Activated naive CD4-positive, alpha-beta T cell treated with anti-CD3 and anti-CD28 coated beads, Interleukin-2, amount 50 U/mL, for 72 hours (primary cell): ENCODE measurements at regions not wholly inside any gene's neighbourhood (a gene's known extent, or its start where the extent isn't known, plus 50 kb on each side); places are given as distances from the start of the nearest gene placed in this dataset.

Source experiments
- ATAC-seq, 2 donors: fragments of 150-1000 bp; cut with Tn5 transposase; 2 replicates each; pipeline ENCODE4 v1.10.0; 2021; ENCODE audit warnings: mild to moderate bottlenecking in 2 of 2, moderate library complexity in 2 of 2
- DNase-seq, 2 donors: peaks; one replicate each; pipeline ENCODE4 v3.0.0; 2021 to 2022; ENCODE audit warnings: low spot score in 2 of 2
- H3K27ac Mint-ChIP-seq, 2 donors: one replicate each; pipeline ENCODE4 v1.8.0; 2022; ENCODE audit warnings: mild to moderate bottlenecking in 2 of 2, mixed read lengths in 2 of 2
- H3K36me3 Mint-ChIP-seq, 2 donors: one replicate each; pipeline ENCODE4 v1.8.0; 2022; ENCODE audit warnings: mixed read lengths in 2 of 2
- H3K9me3 Mint-ChIP-seq, 2 donors: one replicate each; pipeline ENCODE4 v1.8.0; 2022; ENCODE audit warnings: mixed read lengths in 2 of 2

- H3K9me3 Mint-ChIP-seq, result peaks cover 0 to 21% of the 10 kb centered on the region in 2 donors
- no peak overlapping the region for H3K27ac Mint-ChIP-seq
- DNase-seq, result peak in 1 of 2 donors; percentile 12
- peak; percentile 64 to 95 for ATAC-seq
- H3K36me3 Mint-ChIP-seq, result peaks cover 7% of the 10 kb centered on the region in 2 donors
Measured at GRCh38 chr9:14560194-14560593, 133.0 kb downstream of the ZDHHC21 start.

GRCh38 chr9:14554886-14555285 lies 138.3 kb downstream of the ZDHHC21 start:
- DNase-seq (no peak), ATAC-seq (no peak)
- H3K27ac Mint-ChIP-seq, result no peak overlapping the region

GRCh38 chr9:14547245-14548060 lies 145.8 kb downstream of the ZDHHC21 start:
- no peak for ATAC-seq
- H3K36me3 Mint-ChIP-seq, result no peaks in the 10 kb centered on the region
- DNase-seq, result no peak

More at GRCh38 chr9:14554886-14555285, 138.3 kb downstream of the ZDHHC21 start:
- H3K9me3 Mint-ChIP-seq, result peaks cover 0 to 17% of the 10 kb centered on the region in 2 donors
- peaks cover 7% of the 10 kb centered on the region in 2 donors for H3K36me3 Mint-ChIP-seq

GRCh38 chr9:14546693-14547092 lies 146.5 kb downstream of the ZDHHC21 start:
- no peak for DNase-seq
- Mint-ChIP-seq H3K27ac (no peak overlapping the region), H3K9me3 (peaks cover 0 to 5% of the 10 kb centered on the region in 2 donors), H3K36me3 (no peaks in the 10 kb centered on the region)
- no peak for ATAC-seq

More at GRCh38 chr9:14547245-14548060, 145.8 kb downstream of the ZDHHC21 start:
- Mint-ChIP-seq H3K9me3 (peaks cover 0 to 5% of the 10 kb centered on the region in 2 donors), H3K27ac (no peak overlapping the region)

DNA sequence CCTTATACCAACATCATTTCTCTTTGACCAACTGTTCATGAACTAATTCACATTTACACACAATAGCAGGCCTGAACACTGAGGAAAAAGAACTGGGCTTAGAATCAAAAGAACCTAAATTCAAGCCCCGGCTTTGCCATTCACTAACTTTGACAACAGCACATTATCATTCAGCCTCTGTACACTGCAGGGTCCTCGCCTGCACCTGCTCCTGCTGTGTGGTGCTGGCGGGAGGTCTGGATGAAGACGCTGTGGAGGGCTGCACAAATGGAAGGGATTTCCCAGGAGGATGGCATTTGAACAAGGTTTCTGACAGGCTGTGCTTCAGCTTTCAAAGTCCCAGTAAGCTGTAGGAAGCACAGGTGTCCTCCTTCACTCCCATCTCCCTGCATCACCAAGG lies 151.2 kb downstream of the ZDHHC21 start:
- no peak overlapping the region for H3K27ac Mint-ChIP-seq
- H3K36me3 Mint-ChIP-seq, result no peaks in the 10 kb centered on the region
- H3K9me3 Mint-ChIP-seq, result peaks cover 0 to 5% of the 10 kb centered on the region in 2 donors
- ATAC-seq (no peak), DNase-seq (no peak)

- Mint-ChIP-seq H3K9me3 (peaks cover 0 to 5% of the 10 kb centered on the region in 2 donors), H3K27ac (no peak overlapping the region), H3K36me3 (no peaks in the 10 kb centered on the region)
- no peak for ATAC-seq
- no peak for DNase-seq
Measured at GRCh38 chr9:14538526-14538925, 154.7 kb downstream of the ZDHHC21 start.

DNA sequence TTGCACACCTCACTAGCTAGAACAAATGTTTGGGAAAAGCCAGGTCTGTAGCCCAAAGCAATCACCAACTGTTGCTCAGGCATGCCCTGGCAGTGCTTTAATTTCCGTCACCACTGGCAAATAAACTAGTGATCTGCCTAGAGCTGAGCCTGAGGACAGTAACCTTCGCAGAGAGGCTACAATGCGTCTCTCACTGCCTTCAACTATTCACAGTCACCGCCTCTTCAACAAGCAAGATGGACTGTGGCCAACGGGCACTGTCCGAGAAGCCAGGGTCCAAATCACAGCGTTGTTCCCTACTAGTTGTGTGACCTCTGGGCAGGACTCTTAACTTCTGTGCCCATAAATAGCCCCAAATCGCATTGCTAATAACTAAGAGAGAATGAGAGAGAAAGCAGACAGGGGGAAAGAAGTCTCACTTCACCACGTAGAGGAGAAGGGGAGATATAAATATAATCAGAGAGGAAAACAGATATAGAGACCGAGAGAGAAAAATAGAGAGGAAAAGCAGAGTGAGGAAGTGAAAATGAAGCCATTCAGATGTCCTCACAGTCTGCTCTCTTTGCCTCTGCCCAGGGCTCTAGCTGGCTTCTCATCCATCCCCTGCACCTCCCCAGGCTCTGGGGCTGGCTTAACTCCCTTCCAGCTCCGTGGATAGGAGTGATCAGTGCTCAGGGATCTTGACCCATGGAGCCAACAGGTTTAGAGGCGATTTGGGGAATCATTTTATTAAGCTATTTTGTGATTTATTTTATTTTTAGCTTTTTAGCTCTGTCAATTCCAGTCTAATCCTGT lies 157.9 kb downstream of the ZDHHC21 start:
- DNase-seq (no peak), ATAC-seq (no peak)
- Mint-ChIP-seq H3K9me3 (no peaks in the 10 kb centered on the region), H3K27ac (no peak overlapping the region), H3K36me3 (no peaks in the 10 kb centered on the region)

- Mint-ChIP-seq H3K36me3 (no peaks in the 10 kb centered on the region), H3K27ac (no peak overlapping the region), H3K9me3 (no peaks in the 10 kb centered on the region)
- no peak for ATAC-seq
- DNase-seq, result no peak
Measured at GRCh38 chr9:14533867-14534640, 159.2 kb downstream of the ZDHHC21 start.

DNA sequence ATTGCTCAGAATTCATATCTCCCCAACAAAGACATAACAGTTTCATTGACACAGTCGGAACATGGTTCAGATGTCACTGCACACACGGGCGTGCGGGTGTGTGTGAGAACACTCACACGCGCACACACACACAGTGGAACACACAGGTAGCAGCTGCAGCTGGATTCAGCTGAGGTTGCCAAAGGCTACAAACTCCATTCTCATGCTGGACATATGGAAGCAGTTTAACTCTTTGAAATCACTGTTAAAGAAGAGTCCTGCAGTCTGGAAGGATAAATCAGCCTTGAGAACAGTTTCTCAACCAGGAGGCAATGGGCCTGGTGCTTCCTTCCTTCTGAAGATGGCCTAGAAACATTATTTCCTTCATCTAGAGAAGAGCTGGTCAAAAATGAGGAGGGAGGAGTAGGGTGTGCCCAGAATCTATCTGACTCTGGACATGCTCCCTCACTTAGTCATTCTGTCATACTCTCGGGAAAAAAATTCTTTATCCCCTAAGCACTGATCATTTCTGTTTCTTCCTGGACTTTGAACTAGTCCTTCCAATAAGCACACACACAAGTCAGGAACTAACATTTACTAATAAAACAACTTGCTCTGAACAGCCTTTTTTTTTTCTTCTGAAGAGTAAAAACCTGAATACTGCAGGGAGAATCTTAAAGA lies 160.6 kb downstream of the ZDHHC21 start:
- no peaks in the 10 kb centered on the region for H3K9me3 Mint-ChIP-seq
- ATAC-seq (no peak), DNase-seq (no peak)

DNA sequence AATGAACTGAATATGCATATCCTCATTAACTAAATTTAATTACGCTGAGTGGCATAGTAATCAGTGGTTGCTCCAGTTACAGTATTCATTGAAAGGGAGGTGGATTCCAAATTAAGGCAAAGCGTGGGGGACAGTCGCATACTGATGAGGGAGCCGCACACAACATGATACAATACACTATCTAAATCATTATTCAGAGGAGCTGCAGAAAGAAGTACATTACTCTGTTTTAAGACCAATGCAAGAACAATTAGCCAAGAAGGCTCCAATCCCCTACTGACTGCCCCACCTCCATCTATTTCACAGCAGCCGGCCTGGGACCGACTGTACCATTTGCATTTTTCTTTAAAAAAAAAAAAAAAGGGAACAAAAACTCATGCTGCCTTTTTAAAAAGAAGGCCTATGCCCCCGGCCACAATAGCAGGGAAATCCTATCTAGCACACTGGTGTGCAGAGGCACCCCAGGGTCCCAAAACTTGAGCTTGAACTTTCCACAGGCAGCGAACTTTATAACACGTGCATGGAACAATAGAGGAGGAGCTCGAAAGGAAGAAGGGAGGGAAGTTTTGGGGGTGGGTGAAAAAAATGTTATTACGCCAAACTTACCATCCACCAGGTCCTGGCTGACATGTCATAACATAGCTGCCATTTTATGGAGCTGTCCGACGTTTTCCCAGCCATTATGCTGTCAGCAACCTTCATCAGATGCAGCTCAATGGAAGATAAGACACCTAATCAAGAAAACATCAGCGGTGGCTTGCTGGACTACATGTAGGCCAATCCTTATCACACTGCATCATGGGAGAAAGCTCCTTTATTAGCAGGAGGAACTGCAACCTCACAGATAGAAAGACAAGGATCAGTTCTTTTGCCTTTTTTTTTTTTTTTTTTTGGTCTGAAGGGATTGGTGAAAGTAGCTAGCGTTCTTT lies 161.6 kb downstream of the ZDHHC21 start:
- DNase-seq, result no peak
- ATAC-seq, result no peak
- Mint-ChIP-seq H3K27ac (no peak overlapping the region), H3K9me3 (no peaks in the 10 kb centered on the region), H3K36me3 (no peaks in the 10 kb centered on the region)

More for the DNA sequence above, 160.6 kb downstream of the ZDHHC21 start:
- no peaks in the 10 kb centered on the region for H3K36me3 Mint-ChIP-seq
- no peak overlapping the region for H3K27ac Mint-ChIP-seq

GRCh38 chr9:14530841-14531240 lies 162.4 kb downstream of the ZDHHC21 start:
- Mint-ChIP-seq H3K27ac (no peak overlapping the region), H3K9me3 (no peaks in the 10 kb centered on the region), H3K36me3 (no peaks in the 10 kb centered on the region)
- ATAC-seq (no peak), DNase-seq (no peak)

GRCh38 chr9:14530366-14530765 lies 162.9 kb downstream of the ZDHHC21 start:
- Mint-ChIP-seq H3K36me3 (no peaks in the 10 kb centered on the region), H3K9me3 (no peaks in the 10 kb centered on the region), H3K27ac (no peak overlapping the region)
- DNase-seq (no peak), ATAC-seq (no peak)

DNA sequence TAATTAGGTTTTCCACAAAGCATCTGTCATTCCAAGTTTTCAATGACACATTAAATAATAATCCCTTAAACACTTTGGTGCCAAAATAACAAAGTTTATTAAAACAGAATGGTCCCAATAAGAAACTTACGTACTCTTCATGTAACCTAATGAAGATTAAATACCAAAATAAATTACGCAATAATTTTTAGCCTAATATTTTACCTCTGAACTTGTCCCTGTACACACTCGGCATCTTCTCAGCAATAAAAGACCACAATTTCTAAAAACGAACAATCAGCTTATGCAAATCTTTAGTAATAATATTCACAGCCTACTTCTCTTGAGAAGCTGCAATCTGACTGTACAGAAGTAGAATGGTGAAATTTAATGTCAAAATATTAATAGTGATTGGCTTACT lies 163.6 kb downstream of the ZDHHC21 start:
- Mint-ChIP-seq H3K36me3 (no peaks in the 10 kb centered on the region), H3K9me3 (no peaks in the 10 kb centered on the region), H3K27ac (no peak overlapping the region)
- no peak for DNase-seq
- ATAC-seq, result no peak

- no peaks in the 10 kb centered on the region for H3K9me3 Mint-ChIP-seq
- H3K36me3 Mint-ChIP-seq, result no peaks in the 10 kb centered on the region
- H3K27ac Mint-ChIP-seq, result no peak overlapping the region
- ATAC-seq (no peak), DNase-seq (no peak)
Measured at GRCh38 chr9:14529054-14529453, 164.2 kb downstream of the ZDHHC21 start.

DNA sequence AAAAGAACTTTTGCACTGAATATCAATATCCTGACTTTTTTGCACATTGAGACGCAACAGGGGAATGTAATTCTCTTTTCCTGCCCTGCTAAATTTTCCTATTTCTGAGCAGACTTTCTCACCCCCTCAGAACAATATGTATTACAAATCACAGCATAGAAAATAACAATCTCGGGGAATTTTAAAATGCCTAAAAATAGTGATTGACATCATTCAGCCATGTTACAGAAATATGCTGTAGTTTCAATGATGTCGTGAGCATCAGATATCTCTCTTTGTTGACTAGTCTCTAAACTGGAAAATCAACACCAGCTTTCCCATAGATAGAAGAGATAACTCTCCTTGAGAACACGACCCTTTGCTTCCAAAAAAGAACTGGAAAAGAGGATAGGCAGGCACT lies 166.7 kb downstream of the ZDHHC21 start:
- no peaks in the 10 kb centered on the region for H3K36me3 Mint-ChIP-seq
- H3K9me3 Mint-ChIP-seq, result no peaks in the 10 kb centered on the region

More for the DNA sequence above, 166.7 kb downstream of the ZDHHC21 start:
- no peak overlapping the region for H3K27ac Mint-ChIP-seq
- ATAC-seq, result no peak
- no peak for DNase-seq
